Erythroblast (primary cell): ENCODE measurements at regions not wholly inside any gene's neighbourhood (a gene's known extent, or its start where the extent isn't known, plus 50 kb on each side); places are given as distances from the start of the nearest gene placed in this dataset.

Experiments
- GATA1 ChIP-seq: IDR thresholded peaks from 2 replicates; pipeline ENCODE4 v1.6.1; 2011; ENCODE audit warnings: low read depth, mild to moderate bottlenecking, control low read depth, low read length, moderate library complexity
- POLR2A ChIP-seq: IDR thresholded peaks from 2 replicates; pipeline ENCODE4 v1.6.1; 2011; ENCODE audit warnings: mild to moderate bottlenecking, low read length

- TF ChIP-seq POLR2A = no peak
- TF ChIP-seq GATA1 = no peak
Observed at GRCh38 chr19:21611659-21612402, 106.4 kb downstream of the ZNF429 start.
